ENCODE measurements at regions not wholly inside any gene's neighbourhood (a gene's known extent, or its start where the extent isn't known, plus 50 kb on each side); places are given as distances from the start of the nearest gene placed in this dataset.

DNA sequence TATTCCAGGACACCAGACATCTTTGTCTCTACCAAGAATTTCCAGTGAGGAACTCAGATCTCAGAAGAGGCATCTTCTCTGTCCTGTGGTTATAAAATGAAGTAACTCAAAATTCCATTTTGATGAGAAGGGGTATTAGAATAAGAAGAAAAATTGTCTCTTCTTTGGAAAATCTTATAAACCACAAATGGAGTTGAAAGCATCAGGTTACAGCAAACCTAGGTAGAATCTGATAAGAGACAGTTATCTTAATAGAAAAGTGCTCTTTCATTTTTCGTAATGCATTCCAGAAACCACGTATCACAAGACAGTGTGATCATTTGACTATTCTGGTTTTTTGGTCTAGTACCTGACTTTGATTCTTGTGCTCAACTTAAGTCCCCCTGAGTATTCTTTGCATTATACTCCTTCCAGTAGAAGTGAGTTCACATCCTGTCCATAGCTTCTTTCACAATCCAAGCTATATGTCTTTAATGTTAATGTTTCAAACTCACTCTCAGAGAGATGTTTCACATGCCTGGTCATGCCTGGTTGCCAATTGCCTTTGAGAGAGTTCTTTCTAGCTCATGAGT lies 120.9 kb upstream of the PRDX6 start (continued):
- TF ChIP-seq, protein P1, sequence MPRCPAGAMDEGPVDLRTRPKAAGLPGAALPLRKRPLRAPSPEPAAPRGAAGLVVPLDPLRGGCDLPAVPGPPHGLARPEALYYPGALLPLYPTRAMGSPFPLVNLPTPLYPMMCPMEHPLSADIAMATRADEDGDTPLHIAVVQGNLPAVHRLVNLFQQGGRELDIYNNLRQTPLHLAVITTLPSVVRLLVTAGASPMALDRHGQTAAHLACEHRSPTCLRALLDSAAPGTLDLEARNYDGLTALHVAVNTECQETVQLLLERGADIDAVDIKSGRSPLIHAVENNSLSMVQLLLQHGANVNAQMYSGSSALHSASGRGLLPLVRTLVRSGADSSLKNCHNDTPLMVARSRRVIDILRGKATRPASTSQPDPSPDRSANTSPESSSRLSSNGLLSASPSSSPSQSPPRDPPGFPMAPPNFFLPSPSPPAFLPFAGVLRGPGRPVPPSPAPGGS (IDR thresholded peaks at IDR 0.05; ENCODE audit: borderline replicate concordance, insufficient read depth, low read depth, low read length, poor library complexity, severe bottlenecking), result peak; percentile 52
- TF ChIP-seq ZNF207 (IDR thresholded peaks at IDR 0.05; ENCODE audit: borderline replicate concordance) (no peak), TCF12 (IDR thresholded peaks at IDR 0.05; ENCODE audit: low read depth, low read length) (no peak), SMAD5 (IDR thresholded peaks at IDR 0.05; ENCODE audit: low read depth) (no peak), EP300 (IDR thresholded peaks at IDR 0.05; ENCODE audit: borderline replicate concordance in 1 of 2, control insufficient read depth in 1 of 2, low read depth in 2 of 2, low read length in 2 of 2) (0 out of 4 replicates have a peak, but pooled peaks of 1 of the 2 experiments have one; percentile 26), SPI1 (IDR thresholded peaks at IDR 0.05; ENCODE audit: borderline replicate concordance, insufficient read depth, low read depth, low read length) (no peak), POU2F2 (IDR thresholded peaks at IDR 0.05; ENCODE audit: borderline replicate concordance, low read depth, low read length) (0 out of 3 replicates have a peak, but pooled peaks have one; percentile 17), SREBF1 (IDR thresholded peaks at IDR 0.05; ENCODE audit: low read length) (no peak), ASH2L (IDR thresholded peaks at IDR 0.05; ENCODE audit: borderline replicate concordance, low read depth) (no peak), NR2C1 (IDR thresholded peaks at IDR 0.05) (no peak), EED (IDR thresholded peaks at IDR 0.05; ENCODE audit: low read depth) (0 out of 2 replicates have a peak, but pooled peaks have one; percentile 16), SRF (IDR thresholded peaks at IDR 0.05; ENCODE audit: low read depth in 2 of 2, low read length in 2 of 2) (no peak), CREB1 (IDR thresholded peaks at IDR 0.05; ENCODE audit: low read depth) (peak; percentile 45; the same call in 1 of the 2 replicates), TBL1XR1 (IDR thresholded peaks at IDR 0.05; ENCODE audit: low read depth, low read length) (no peak), HDGF (IDR thresholded peaks at IDR 0.05) (no peak), TCF3 (IDR thresholded peaks at IDR 0.05; ENCODE audit: borderline replicate concordance, insufficient read depth, low read depth, low read length) (no peak), CEBPB (IDR thresholded peaks at IDR 0.05; ENCODE audit: borderline replicate concordance in 1 of 2, low read depth in 2 of 2, low read length in 2 of 2) (no peak), MYB (IDR thresholded peaks at IDR 0.05; ENCODE audit: borderline replicate concordance, low read depth, low read length) (no peak), GATAD2B (conservative IDR thresholded peaks at IDR 0.05; ENCODE audit: low read depth) (no peak), BHLHE40 (IDR thresholded peaks at IDR 0.05; ENCODE audit: borderline replicate concordance in 1 of 2, low read depth in 2 of 2, low read length in 1 of 2) (no peak)
- TF ChIP-seq, protein P2, sequence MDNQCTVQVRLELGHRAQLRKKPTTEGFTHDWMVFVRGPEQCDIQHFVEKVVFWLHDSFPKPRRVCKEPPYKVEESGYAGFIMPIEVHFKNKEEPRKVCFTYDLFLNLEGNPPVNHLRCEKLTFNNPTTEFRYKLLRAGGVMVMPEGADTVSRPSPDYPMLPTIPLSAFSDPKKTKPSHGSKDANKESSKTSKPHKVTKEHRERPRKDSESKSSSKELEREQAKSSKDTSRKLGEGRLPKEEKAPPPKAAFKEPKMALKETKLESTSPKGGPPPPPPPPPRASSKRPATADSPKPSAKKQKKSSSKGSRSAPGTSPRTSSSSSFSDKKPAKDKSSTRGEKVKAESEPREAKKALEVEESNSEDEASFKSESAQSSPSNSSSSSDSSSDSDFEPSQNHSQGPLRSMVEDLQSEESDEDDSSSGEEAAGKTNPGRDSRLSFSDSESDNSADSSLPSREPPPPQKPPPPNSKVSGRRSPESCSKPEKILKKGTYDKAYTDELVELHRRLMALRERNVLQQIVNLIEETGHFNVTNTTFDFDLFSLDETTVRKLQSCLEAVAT (IDR thresholded peaks at IDR 0.05), result no peak
- TF ChIP-seq, protein P3, sequence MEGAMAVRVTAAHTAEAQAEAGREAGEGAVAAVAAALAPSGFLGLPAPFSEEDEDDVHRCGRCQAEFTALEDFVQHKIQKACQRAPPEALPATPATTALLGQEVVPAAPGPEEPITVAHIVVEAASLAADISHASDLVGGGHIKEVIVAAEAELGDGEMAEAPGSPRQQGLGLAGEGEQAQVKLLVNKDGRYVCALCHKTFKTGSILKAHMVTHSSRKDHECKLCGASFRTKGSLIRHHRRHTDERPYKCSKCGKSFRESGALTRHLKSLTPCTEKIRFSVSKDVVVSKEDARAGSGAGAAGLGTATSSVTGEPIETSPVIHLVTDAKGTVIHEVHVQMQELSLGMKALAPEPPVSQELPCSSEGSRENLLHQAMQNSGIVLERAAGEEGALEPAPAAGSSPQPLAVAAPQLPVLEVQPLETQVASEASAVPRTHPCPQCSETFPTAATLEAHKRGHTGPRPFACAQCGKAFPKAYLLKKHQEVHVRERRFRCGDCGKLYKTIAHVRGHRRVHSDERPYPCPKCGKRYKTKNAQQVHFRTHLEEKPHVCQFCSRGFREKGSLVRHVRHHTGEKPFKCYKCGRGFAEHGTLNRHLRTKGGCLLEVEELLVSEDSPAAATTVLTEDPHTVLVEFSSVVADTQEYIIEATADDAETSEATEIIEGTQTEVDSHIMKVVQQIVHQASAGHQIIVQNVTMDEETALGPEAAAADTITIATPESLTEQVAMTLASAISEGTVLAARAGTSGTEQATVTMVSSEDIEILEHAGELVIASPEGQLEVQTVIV (IDR thresholded peaks at IDR 0.05; ENCODE audit: borderline replicate concordance, partially characterized antibody), result no peak
- TF ChIP-seq, protein P4, sequence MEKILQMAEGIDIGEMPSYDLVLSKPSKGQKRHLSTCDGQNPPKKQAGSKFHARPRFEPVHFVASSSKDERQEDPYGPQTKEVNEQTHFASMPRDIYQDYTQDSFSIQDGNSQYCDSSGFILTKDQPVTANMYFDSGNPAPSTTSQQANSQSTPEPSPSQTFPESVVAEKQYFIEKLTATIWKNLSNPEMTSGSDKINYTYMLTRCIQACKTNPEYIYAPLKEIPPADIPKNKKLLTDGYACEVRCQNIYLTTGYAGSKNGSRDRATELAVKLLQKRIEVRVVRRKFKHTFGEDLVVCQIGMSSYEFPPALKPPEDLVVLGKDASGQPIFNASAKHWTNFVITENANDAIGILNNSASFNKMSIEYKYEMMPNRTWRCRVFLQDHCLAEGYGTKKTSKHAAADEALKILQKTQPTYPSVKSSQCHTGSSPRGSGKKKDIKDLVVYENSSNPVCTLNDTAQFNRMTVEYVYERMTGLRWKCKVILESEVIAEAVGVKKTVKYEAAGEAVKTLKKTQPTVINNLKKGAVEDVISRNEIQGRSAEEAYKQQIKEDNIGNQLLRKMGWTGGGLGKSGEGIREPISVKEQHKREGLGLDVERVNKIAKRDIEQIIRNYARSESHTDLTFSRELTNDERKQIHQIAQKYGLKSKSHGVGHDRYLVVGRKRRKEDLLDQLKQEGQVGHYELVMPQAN (conservative IDR thresholded peaks at IDR 0.05), result no peak

All from GM12878 (cell line).